GM12891 (cell line): ENCODE measurements at regions not wholly inside any gene's neighbourhood (a gene's known extent, or its start where the extent isn't known, plus 50 kb on each side); places are given as distances from the start of the nearest gene placed in this dataset.

Experiments used
- POLR2A ChIP-seq: IDR thresholded peaks from 2 replicates; pipeline ENCODE4 v1.6.1; 2011; ENCODE audit warnings: low read depth, low read length, control low read depth
- POU2F2 ChIP-seq: IDR thresholded peaks from 2 replicates; pipeline ENCODE4 v1.6.1; 2011; ENCODE audit warnings: low read depth, mild to moderate bottlenecking, control low read depth, low read length, moderate library complexity
- TAF1 ChIP-seq: IDR thresholded peaks from 2 replicates; pipeline ENCODE4 v1.6.1; 2011; ENCODE audit warnings: low read depth, low read length, control low read depth

- no peak for TF ChIP-seq POLR2A
- no peak for TF ChIP-seq TAF1
- TF ChIP-seq POU2F2: no peak
Observed at GRCh38 chr12:5333096-5333495, 98.8 kb upstream of the NTF3 start.
